Upper lobe of left lung (tissue), 6 donors: ENCODE measurements at regions not wholly inside any gene's neighbourhood (a gene's known extent, or its start where the extent isn't known, plus 50 kb on each side); places are given as distances from the start of the nearest gene placed in this dataset.
A peak's percentile ranks its signal among the peaks of the same experiment; 100 is the strongest.
"Not testable (repeated sequence)": the region's sequence is repeated elsewhere in the genome, so short reads cannot be mapped to it uniquely, and the experiment has no call there.

ENCODE experiments used
- ATAC-seq, 2 donors: fragments of 200-7000 bp; cut with Tn5 transposase; one replicate each; pipeline ENCODE4 v1.9.1; 2022; ENCODE audit warnings: mild to moderate bottlenecking in 2 of 2, moderate library complexity in 2 of 2; ENCODE audit not compliant: low FRiP score in 2 of 2
- DNase-seq, 2 donors: peaks; one replicate each; pipeline ENCODE4 v3.0.0-alpha.2; 2019 to 2020
- H3K27ac ChIP-seq, 4 donors: fragments of 200-600 bp; sonication (generic); one replicate each; pipeline ENCODE4 v1.5.1; 2016 to 2019
- H3K27me3 ChIP-seq, 4 donors: fragments of 200-600 bp; sonication (generic); one replicate each; pipeline ENCODE4 v1.5.1; 2017 to 2019
- H3K36me3 ChIP-seq, 4 donors: fragments of 200-600 bp; sonication (generic); one replicate each; pipeline ENCODE4 v1.5.1; 2016 to 2019
- H3K4me1 ChIP-seq, 4 donors: fragments of 200-600 bp; sonication (generic); one replicate each; pipeline ENCODE4 v1.5.1; 2018 to 2019
- H3K4me3 ChIP-seq, 4 donors: fragments of 200-600 bp; sonication (generic); one replicate each; pipeline ENCODE4 v1.5.1; 2017 to 2019; ENCODE audit warnings: mild to moderate bottlenecking in 2 of 4, moderate library complexity in 1 of 4
- H3K9me3 ChIP-seq, 4 donors: fragments of 200-600 bp; sonication (generic); one replicate each; pipeline ENCODE4 v1.5.1; 2018 to 2019
- EP300 ChIP-seq, 4 donors: sonication (generic); formaldehyde crosslinking; IDR thresholded peaks; one replicate each; pipeline ENCODE4 v1.5.1; 2017; ENCODE audit warnings: antibody characterized with exemption in 4 of 4, control low read depth in 2 of 4
- POLR2A ChIP-seq, 4 donors: fragments of 450-650 bp; IDR thresholded peaks; one replicate each; pipeline ENCODE4 v1.5.1; 2016 to 2017; ENCODE audit warnings: antibody characterized with exemption in 4 of 4, mild to moderate bottlenecking in 2 of 4
- POLR2AphosphoS5 ChIP-seq, 2 donors: sonication (generic); formaldehyde crosslinking; IDR thresholded peaks; one replicate each; pipeline ENCODE4 v1.5.1; 2017; ENCODE audit warnings: antibody characterized with exemption in 2 of 2
- WGBS, 2 donors: methylation state at CpG; one replicate each; pipeline ENCODE4 v1.1.5; 2017 to 2018; 5-methylcytosine and 5-hydroxymethylcytosine counted together
- TF ChIP-seq, protein P1 (sequence below), 6 experiments: fragments of 450-650 bp in 4 of 6; fragments of 200-600 bp in 2 of 6; sonication (generic) in 2 of 6; IDR thresholded peaks; one replicate each; pipeline ENCODE4 v1.5.1; 2016 to 2019; ENCODE audit warnings: antibody characterized with exemption in 6 of 6
- donor health status: DM: no; HTN: no; CAD: no; lungs with moderate emphysema.
- donor health status: DM: no; HTN: yes; CAD: no; lungs with severe emphysema.

DNA sequence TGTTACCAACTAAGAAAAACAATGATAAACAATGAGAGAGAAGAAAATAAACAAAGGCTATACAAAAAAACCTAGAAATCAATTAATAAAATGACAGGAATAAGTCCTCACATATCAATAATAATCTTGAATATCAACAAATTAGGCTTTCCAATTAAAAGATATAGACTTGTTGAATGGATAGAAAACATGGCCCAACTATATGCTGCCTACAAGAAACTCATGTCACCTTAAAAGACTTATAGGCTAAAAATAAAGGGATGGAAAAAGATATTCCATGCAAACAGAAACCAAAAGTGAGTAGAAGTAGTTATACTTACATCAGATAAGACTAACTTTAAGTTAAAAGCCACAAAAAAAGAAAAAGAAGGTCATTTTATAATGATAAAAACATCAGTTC is 183.9 kb downstream of the MYRFL start:
- no peak for TF ChIP-seq POLR2AphosphoS5 (IDR thresholded peaks at IDR 0.05)
- TF ChIP-seq, protein P1, sequence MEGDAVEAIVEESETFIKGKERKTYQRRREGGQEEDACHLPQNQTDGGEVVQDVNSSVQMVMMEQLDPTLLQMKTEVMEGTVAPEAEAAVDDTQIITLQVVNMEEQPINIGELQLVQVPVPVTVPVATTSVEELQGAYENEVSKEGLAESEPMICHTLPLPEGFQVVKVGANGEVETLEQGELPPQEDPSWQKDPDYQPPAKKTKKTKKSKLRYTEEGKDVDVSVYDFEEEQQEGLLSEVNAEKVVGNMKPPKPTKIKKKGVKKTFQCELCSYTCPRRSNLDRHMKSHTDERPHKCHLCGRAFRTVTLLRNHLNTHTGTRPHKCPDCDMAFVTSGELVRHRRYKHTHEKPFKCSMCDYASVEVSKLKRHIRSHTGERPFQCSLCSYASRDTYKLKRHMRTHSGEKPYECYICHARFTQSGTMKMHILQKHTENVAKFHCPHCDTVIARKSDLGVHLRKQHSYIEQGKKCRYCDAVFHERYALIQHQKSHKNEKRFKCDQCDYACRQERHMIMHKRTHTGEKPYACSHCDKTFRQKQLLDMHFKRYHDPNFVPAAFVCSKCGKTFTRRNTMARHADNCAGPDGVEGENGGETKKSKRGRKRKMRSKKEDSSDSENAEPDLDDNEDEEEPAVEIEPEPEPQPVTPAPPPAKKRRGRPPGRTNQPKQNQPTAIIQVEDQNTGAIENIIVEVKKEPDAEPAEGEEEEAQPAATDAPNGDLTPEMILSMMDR (IDR thresholded peaks at IDR 0.05), result no peak
- H3K4me1 ChIP-seq, result no peaks in the 10 kb centered on the region
- no peak overlapping the region for H3K27ac ChIP-seq
- ATAC-seq, result no peak
- DNase-seq, result no peak
- peaks cover 8 to 14% (median 11%) of the 10 kb centered on the region in 4 donors for H3K9me3 ChIP-seq
- H3K4me3 ChIP-seq, result no peak overlapping the region
- no peaks in the 10 kb centered on the region for H3K27me3 ChIP-seq
- H3K36me3 ChIP-seq, result no peaks in the 10 kb centered on the region

DNA sequence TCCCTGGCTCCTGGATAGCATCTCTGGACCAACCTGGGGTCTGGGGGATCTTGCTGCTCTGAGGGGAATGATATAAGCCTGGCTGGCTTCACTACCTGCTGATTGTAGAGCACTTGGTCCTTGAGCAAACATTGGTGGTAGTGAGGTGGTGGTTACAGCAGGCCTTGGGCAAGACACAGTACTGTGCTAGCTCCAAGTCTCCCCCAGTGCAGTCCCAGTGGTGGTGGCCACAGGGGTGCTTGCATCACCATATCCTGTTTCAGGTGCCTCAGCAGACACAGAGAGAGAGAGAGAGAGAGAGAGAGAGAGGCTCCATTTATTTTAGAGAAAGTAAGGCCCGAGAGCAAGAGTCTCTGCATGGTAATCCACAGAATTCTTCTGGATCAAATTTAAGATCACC is 186.3 kb downstream of the MYRFL start:
- TF ChIP-seq POLR2A (IDR thresholded peaks at IDR 0.05), result no peak
- TF ChIP-seq EP300 (IDR thresholded peaks at IDR 0.05), result no peak
- TF ChIP-seq, protein P1 (IDR thresholded peaks at IDR 0.05), result no peak
- TF ChIP-seq POLR2AphosphoS5 (IDR thresholded peaks at IDR 0.05), result no peak
- H3K27ac ChIP-seq, result no peak overlapping the region
- no peak overlapping the region for H3K4me3 ChIP-seq
- peaks cover 8 to 14% (median 11%) of the 10 kb centered on the region in 4 donors for H3K9me3 ChIP-seq
- ATAC-seq (no peak), DNase-seq (no peak)
- H3K36me3 ChIP-seq, result no peaks in the 10 kb centered on the region
- 87 to 100% methylated on average over 1 of the region's 1 CpG for WGBS, 2 donors
- no peaks in the 10 kb centered on the region for H3K4me1 ChIP-seq
- H3K27me3 ChIP-seq, result no peaks in the 10 kb centered on the region

DNA sequence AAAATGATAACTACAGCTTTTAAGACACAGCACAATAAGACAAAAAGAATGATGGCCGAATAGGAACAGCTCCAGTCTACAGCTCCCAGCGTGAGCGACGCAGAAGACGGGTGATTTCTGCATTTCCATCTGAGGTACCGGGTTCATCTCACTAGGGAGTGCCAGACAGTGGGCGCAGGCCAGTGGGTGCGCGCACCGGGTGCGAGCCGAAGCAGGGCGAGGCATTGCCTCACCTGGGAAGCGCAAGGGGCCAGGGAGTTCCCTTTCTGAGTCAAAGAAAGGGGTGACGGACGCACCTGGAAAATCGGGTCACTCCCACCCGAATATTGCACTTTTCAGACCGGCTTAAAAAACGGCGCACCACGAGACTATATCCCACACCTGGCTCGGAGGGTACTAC is 188.0 kb downstream of the MYRFL start:
- DNase-seq, result peak in 1 of 2 donors; percentile 54
- H3K36me3 ChIP-seq, H3K4me1 ChIP-seq, H3K4me3 ChIP-seq, H3K27ac ChIP-seq, ATAC-seq, H3K27me3 ChIP-seq: not testable (repeated sequence)
- peaks cover 6 to 14% (median 8%) of the 10 kb centered on the region in 4 donors for H3K9me3 ChIP-seq
- WGBS, 2 donors, result 85 to 86% methylated on average over 15 to 22 of the region's 23 CpGs

DNA sequence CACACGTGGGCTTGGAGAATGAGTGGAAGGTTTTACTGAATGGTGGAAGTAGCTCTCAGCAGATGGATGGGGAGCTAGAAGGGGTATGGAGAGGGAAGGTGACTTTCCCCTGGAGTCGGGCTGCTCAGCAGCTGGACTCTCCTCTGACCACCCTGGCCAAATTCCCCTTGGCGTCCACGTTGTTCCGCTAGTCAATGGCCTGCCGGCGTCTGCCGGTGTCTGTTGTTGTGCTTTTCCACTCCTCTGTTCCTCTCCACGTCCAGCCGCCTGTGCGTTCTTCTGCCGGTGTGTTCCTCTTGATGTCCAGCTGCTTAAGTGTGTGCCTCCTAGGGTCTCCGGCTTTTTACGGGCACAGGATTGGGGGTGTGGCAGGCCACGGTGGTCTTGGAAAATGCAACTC is 203.5 kb downstream of the MYRFL start:
- Histone ChIP-seq H3K4me3 (no peak overlapping the region), H3K9me3 (no peaks in the 10 kb centered on the region), H3K36me3 (no peaks in the 10 kb centered on the region), H3K4me1 (no peaks in the 10 kb centered on the region), H3K27ac (no peak overlapping the region), H3K27me3 (no peaks in the 10 kb centered on the region)
- DNase-seq, result no peak
- TF ChIP-seq POLR2AphosphoS5 (IDR thresholded peaks at IDR 0.05) (no peak), EP300 (IDR thresholded peaks at IDR 0.05) (no peak)
- WGBS, 2 donors, result 89 to 94% methylated on average over 15 of the region's 15 CpGs
- no peak for ATAC-seq

DNA sequence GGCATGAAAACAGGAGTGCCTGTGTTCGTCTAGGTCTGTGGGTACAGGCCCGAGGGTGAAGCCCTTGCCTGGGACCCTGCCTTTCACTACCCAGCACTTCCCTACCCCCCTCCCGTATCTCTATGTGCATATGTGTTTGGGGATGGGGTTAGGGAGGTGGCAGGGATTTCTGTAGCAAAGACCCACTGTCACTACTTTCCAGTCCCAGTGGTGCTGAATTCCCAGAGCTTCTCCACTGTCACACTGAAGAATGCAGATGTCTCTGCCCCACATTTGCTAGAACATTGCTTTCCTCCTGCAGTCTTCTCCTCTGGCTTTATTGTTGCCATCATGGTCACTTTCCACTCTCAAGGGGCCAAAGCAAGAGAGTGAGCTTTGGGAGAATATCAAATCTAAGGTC is 203.9 kb downstream of the MYRFL start:
- Histone ChIP-seq H3K36me3 (no peaks in the 10 kb centered on the region), H3K4me1 (no peaks in the 10 kb centered on the region), H3K9me3 (no peaks in the 10 kb centered on the region), H3K27ac (no peak overlapping the region), H3K4me3 (no peak overlapping the region), H3K27me3 (no peaks in the 10 kb centered on the region)
- WGBS, 2 donors, result 88 to 89% methylated on average over 3 of the region's 3 CpGs
- TF ChIP-seq, protein P1 (IDR thresholded peaks at IDR 0.05), result no peak
- no peak for TF ChIP-seq POLR2AphosphoS5 (IDR thresholded peaks at IDR 0.05)
- no peak for TF ChIP-seq POLR2A (IDR thresholded peaks at IDR 0.05)
- no peak for TF ChIP-seq EP300 (IDR thresholded peaks at IDR 0.05)
- ATAC-seq (no peak), DNase-seq (no peak)

DNA sequence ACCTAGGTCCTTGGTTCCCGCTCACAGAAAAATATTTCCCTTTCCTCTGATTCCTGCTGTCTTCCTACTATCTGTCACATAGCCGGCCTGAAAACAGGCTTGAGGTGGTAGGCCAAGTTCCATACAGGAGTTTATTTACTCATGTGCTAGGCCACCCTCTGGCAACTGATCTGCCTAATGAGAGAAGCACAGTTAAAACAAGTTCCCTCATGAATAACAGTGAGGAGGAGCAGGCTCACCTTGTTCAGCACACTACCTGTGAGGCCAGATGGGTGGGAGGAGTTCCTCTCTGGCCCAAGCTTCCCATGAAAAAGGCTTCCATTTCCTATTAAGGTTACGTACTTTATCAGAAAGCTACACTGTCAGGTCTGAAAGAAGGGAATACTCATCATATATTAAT is 206.0 kb downstream of the MYRFL start:
- no peaks in the 10 kb centered on the region for H3K4me1 ChIP-seq
- TF ChIP-seq POLR2AphosphoS5 (IDR thresholded peaks at IDR 0.05) (no peak), EP300 (IDR thresholded peaks at IDR 0.05) (no peak), POLR2A (IDR thresholded peaks at IDR 0.05) (no peak)
- TF ChIP-seq, protein P1 (IDR thresholded peaks at IDR 0.05), result no peak
- no peak overlapping the region for H3K4me3 ChIP-seq
- no peaks in the 10 kb centered on the region for H3K9me3 ChIP-seq
- ATAC-seq (no peak), DNase-seq (no peak)
- WGBS, 2 donors, result 77 to 90% methylated on average over 3 of the region's 3 CpGs
- H3K36me3 ChIP-seq, result no peaks in the 10 kb centered on the region
- no peaks in the 10 kb centered on the region for H3K27me3 ChIP-seq
- H3K27ac ChIP-seq, result no peak overlapping the region
